GM23338 (cell line): ENCODE measurements at regions not wholly inside any gene's neighbourhood (a gene's known extent, or its start where the extent isn't known, plus 50 kb on each side); places are given as distances from the start of the nearest gene placed in this dataset.

Experiments used
- ATAC-seq: fragments of 200-7000 bp; cut with Tn5 transposase; 3 replicates; pipeline ENCODE4 v1.9.1; 2020
- DNase-seq: peaks from one replicate; pipeline ENCODE4 v3.0.0-alpha.2; 2015; ENCODE audit warnings: low spot score
- H2AFZ ChIP-seq: fragments of 200-600 bp; sonication (generic); 2 replicates; pipeline ENCODE4 v1.8.0; 2016; ENCODE audit warnings: antibody characterized with exemption, mild to moderate bottlenecking, moderate library complexity
- H3F3A ChIP-seq: fragments of 200-600 bp; sonication (generic); replicated peaks from 2 replicates; pipeline ENCODE4 v1.8.0; 2017; ENCODE audit warnings: antibody characterized with exemption, mixed run types, low read depth
- H3K27ac ChIP-seq: fragments of 200-600 bp; sonication (generic); 2 replicates; pipeline ENCODE4 v1.6.1; 2016; ENCODE audit warnings: low read depth
- H3K27me3 ChIP-seq: fragments of 200-600 bp; sonication (generic); 2 replicates; pipeline ENCODE4 v1.8.0; 2016; ENCODE audit warnings: mild to moderate bottlenecking, mixed run types, moderate library complexity; ENCODE audit not compliant: insufficient read depth
- H3K36me3 ChIP-seq: fragments of 200-600 bp; sonication (generic); 2 replicates; pipeline ENCODE4 v1.8.0; 2016; ENCODE audit warnings: mild to moderate bottlenecking; ENCODE audit not compliant: insufficient read depth
- H3K4me1 ChIP-seq: fragments of 200-600 bp; sonication (generic); 2 replicates; pipeline ENCODE4 v1.8.0; 2016; ENCODE audit warnings: mild to moderate bottlenecking, moderate library complexity; ENCODE audit not compliant: insufficient read depth
- H3K4me2 ChIP-seq: fragments of 200-600 bp; sonication (generic); 2 replicates; pipeline ENCODE4 v1.7.1; 2017; ENCODE audit warnings: mixed run types
- H3K4me3 ChIP-seq: fragments of 200-600 bp; sonication (generic); 2 replicates; pipeline ENCODE4 v1.6.1; 2016; ENCODE audit warnings: mixed run types
- H3K79me2 ChIP-seq: fragments of 200-600 bp; sonication (generic); replicated peaks from 2 replicates; pipeline ENCODE4 v1.8.0; 2017; ENCODE audit warnings: mild to moderate bottlenecking; ENCODE audit not compliant: insufficient read depth
- H3K9me2 ChIP-seq: fragments of 200-600 bp; sonication (generic); 2 replicates; pipeline ENCODE4 v1.8.0; 2017; ENCODE audit not compliant: insufficient read depth
- H4K20me1 ChIP-seq: fragments of 200-600 bp; sonication (generic); replicated peaks from 2 replicates; pipeline ENCODE4 v1.8.0; 2017; ENCODE audit warnings: mild to moderate bottlenecking; ENCODE audit not compliant: insufficient read depth
- H3K27ac Mint-ChIP-seq: 2 replicates; pipeline ENCODE4 v1.8.0; 2020; ENCODE audit warnings: inconsistent platforms, mild to moderate bottlenecking, moderate library complexity, mixed read lengths
- H3K27me3 Mint-ChIP-seq: 3 replicates; pipeline ENCODE4 v1.8.0; 2022; ENCODE audit warnings: low read depth, mild to moderate bottlenecking, moderate library complexity, mixed read lengths, inconsistent platforms; ENCODE audit not compliant: insufficient read depth, poor library complexity
- H3K36me3 Mint-ChIP-seq: 3 replicates; pipeline ENCODE4 v1.8.0; 2021; ENCODE audit warnings: low read depth, mild to moderate bottlenecking, inconsistent platforms, moderate library complexity, mixed read lengths
- H3K4me1 Mint-ChIP-seq: 3 replicates; pipeline ENCODE4 v1.8.0; 2020; ENCODE audit warnings: mild to moderate bottlenecking, inconsistent platforms, mixed read lengths
- H3K4me3 Mint-ChIP-seq: 3 replicates; pipeline ENCODE4 v1.8.0; 2021; ENCODE audit warnings: moderate library complexity, mild to moderate bottlenecking, inconsistent platforms, mixed read lengths
- H3K9me3 Mint-ChIP-seq: 3 replicates; pipeline ENCODE4 v1.8.0; 2020; ENCODE audit warnings: moderate library complexity, mild to moderate bottlenecking, inconsistent platforms, mixed read lengths
- CREB1 ChIP-seq: fragments of 250-450 bp; sonication (Bioruptor Pico); IDR thresholded peaks from 2 replicates; pipeline ENCODE4 v1.5.0; 2020; ENCODE audit warnings: low read depth, mild to moderate bottlenecking, moderate library complexity
- EZH2phosphoT487 ChIP-seq: fragments of 200-600 bp; sonication (generic); IDR thresholded peaks from one replicate; pipeline ENCODE4 v1.8.1; 2018; ENCODE audit warnings: antibody characterized with exemption; ENCODE audit not compliant: unreplicated experiment
- JUNB ChIP-seq: IDR thresholded peaks from one replicate; pipeline ENCODE4 v1.6.1; 2016; ENCODE audit warnings: antibody characterized with exemption; ENCODE audit not compliant: unreplicated experiment
- NANOG ChIP-seq: IDR thresholded peaks from 2 replicates; pipeline ENCODE4 v1.6.1; 2016; ENCODE audit warnings: antibody characterized with exemption, borderline replicate concordance
- STAT1 ChIP-seq: IDR thresholded peaks from one replicate; pipeline ENCODE4 v1.6.1; 2016; ENCODE audit warnings: antibody characterized with exemption; ENCODE audit not compliant: unreplicated experiment
- ZNF114 ChIP-seq: fragments of 250-450 bp; sonication (Bioruptor Pico); IDR thresholded peaks from 2 replicates; pipeline ENCODE4 v1.5.0; 2020; ENCODE audit warnings: mild to moderate bottlenecking, moderate library complexity
- ZNF331 ChIP-seq: fragments of 250-450 bp; sonication (Bioruptor Pico); IDR thresholded peaks from 2 replicates; pipeline ENCODE4 v1.5.0; 2020; ENCODE audit warnings: low read depth, mild to moderate bottlenecking, moderate library complexity
- TF ChIP-seq, protein P1 (sequence below): IDR thresholded peaks from 2 replicates; pipeline ENCODE4 v1.6.1; 2016; ENCODE audit warnings: antibody characterized with exemption
- TF ChIP-seq, protein P2 (sequence below): fragments of 250-450 bp; sonication (Bioruptor Pico); IDR thresholded peaks from 2 replicates; pipeline ENCODE4 v1.5.0; 2020; ENCODE audit warnings: mild to moderate bottlenecking, moderate library complexity

DNA sequence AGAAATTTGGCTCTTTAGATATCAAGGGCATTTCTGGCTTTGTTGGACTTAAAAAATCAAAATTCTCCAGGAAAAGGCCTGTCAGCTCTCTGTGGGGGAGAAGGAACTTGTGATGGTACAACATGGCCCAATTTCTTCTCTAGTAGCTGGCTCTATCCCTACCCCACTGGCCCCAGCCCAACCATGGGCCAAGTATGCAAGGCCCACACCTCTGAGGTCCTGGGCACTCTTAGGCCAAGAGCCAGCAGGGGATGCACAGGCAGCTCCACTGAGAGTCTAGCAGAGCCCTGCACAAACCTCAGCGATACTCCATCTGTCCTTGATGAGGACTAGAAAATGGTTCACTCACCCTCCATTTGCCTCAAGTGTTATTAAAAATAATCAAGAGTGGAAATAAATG, 261.2 kb downstream of the C7orf25 start:
- no peak overlapping the region for H3K4me3 Mint-ChIP-seq
- Histone ChIP-seq H3K4me2 (no peak overlapping the region), H3K4me3 (no peak overlapping the region), H3K9me2 (no peaks in the 10 kb centered on the region), H3K36me3 (no peaks in the 10 kb centered on the region), H4K20me1 (no peaks in the 10 kb centered on the region), H3K4me1 (peaks cover 2% of the 10 kb centered on the region; the same call in 1 of the 2 replicates), H3K27ac (no peak overlapping the region), H2AFZ (no peak overlapping the region), H3K79me2 (no peaks in the 10 kb centered on the region), H3K27me3 (no peaks in the 10 kb centered on the region), H3F3A (no peaks in the 10 kb centered on the region)
- H3K36me3 Mint-ChIP-seq = no peaks in the 10 kb centered on the region; the same call in 2 of the 3 replicates
- no peak overlapping the region for H3K27ac Mint-ChIP-seq
- no peaks in the 10 kb centered on the region for H3K27me3 Mint-ChIP-seq
- ATAC-seq (no peak), DNase-seq (no peak)
- H3K9me3 Mint-ChIP-seq = peaks cover 7% of the 10 kb centered on the region; the same call in 2 of the 3 replicates
- no peak for TF ChIP-seq EZH2phosphoT487
- no peaks in the 10 kb centered on the region; the same call in 2 of the 3 replicates for H3K4me1 Mint-ChIP-seq

DNA sequence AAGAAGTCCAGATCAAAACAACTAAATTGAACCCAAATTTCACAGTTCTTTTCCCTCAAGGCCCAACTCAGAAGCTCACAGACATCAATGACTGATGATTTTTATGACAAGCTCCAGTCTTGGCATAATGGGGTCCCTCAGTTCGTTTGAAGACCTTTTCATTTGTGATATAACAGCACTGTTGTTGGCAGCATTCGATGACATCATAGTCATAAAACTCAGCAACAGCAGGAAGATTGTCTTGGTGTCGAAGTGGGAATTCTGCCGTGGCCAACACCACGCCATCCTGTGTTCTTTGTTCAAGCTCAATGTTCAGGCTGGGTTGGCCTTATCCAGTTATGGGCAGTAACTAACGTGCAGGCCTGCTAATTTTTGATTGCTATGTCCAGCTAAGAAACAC, 261.7 kb downstream of the C7orf25 start:
- Histone ChIP-seq H2AFZ (no peak overlapping the region), H3K27me3 (no peaks in the 10 kb centered on the region), H4K20me1 (no peaks in the 10 kb centered on the region), H3K79me2 (no peaks in the 10 kb centered on the region), H3K9me2 (no peaks in the 10 kb centered on the region), H3F3A (no peaks in the 10 kb centered on the region), H3K4me3 (no peak overlapping the region), H3K4me2 (no peak overlapping the region), H3K36me3 (no peaks in the 10 kb centered on the region), H3K27ac (no peak overlapping the region), H3K4me1 (peaks cover 2% of the 10 kb centered on the region; the same call in 1 of the 2 replicates)
- H3K36me3 Mint-ChIP-seq = no peaks in the 10 kb centered on the region; the same call in 2 of the 3 replicates
- H3K9me3 Mint-ChIP-seq = peaks cover 5% of the 10 kb centered on the region; the same call in 2 of the 3 replicates
- H3K4me3 Mint-ChIP-seq = no peak overlapping the region
- no peak overlapping the region for H3K27ac Mint-ChIP-seq
- no peaks in the 10 kb centered on the region for H3K27me3 Mint-ChIP-seq
- DNase-seq (no peak), ATAC-seq (no peak)
- TF ChIP-seq JUNB (no peak), STAT1 (no peak), ZNF331 (no peak), EZH2phosphoT487 (no peak), CREB1 (no peak), ZNF114 (CRISPR knock-in tag) (no peak), NANOG (no peak)
- TF ChIP-seq, protein P1, sequence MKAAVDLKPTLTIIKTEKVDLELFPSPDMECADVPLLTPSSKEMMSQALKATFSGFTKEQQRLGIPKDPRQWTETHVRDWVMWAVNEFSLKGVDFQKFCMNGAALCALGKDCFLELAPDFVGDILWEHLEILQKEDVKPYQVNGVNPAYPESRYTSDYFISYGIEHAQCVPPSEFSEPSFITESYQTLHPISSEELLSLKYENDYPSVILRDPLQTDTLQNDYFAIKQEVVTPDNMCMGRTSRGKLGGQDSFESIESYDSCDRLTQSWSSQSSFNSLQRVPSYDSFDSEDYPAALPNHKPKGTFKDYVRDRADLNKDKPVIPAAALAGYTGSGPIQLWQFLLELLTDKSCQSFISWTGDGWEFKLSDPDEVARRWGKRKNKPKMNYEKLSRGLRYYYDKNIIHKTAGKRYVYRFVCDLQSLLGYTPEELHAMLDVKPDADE = no peak
- TF ChIP-seq, protein P2, sequence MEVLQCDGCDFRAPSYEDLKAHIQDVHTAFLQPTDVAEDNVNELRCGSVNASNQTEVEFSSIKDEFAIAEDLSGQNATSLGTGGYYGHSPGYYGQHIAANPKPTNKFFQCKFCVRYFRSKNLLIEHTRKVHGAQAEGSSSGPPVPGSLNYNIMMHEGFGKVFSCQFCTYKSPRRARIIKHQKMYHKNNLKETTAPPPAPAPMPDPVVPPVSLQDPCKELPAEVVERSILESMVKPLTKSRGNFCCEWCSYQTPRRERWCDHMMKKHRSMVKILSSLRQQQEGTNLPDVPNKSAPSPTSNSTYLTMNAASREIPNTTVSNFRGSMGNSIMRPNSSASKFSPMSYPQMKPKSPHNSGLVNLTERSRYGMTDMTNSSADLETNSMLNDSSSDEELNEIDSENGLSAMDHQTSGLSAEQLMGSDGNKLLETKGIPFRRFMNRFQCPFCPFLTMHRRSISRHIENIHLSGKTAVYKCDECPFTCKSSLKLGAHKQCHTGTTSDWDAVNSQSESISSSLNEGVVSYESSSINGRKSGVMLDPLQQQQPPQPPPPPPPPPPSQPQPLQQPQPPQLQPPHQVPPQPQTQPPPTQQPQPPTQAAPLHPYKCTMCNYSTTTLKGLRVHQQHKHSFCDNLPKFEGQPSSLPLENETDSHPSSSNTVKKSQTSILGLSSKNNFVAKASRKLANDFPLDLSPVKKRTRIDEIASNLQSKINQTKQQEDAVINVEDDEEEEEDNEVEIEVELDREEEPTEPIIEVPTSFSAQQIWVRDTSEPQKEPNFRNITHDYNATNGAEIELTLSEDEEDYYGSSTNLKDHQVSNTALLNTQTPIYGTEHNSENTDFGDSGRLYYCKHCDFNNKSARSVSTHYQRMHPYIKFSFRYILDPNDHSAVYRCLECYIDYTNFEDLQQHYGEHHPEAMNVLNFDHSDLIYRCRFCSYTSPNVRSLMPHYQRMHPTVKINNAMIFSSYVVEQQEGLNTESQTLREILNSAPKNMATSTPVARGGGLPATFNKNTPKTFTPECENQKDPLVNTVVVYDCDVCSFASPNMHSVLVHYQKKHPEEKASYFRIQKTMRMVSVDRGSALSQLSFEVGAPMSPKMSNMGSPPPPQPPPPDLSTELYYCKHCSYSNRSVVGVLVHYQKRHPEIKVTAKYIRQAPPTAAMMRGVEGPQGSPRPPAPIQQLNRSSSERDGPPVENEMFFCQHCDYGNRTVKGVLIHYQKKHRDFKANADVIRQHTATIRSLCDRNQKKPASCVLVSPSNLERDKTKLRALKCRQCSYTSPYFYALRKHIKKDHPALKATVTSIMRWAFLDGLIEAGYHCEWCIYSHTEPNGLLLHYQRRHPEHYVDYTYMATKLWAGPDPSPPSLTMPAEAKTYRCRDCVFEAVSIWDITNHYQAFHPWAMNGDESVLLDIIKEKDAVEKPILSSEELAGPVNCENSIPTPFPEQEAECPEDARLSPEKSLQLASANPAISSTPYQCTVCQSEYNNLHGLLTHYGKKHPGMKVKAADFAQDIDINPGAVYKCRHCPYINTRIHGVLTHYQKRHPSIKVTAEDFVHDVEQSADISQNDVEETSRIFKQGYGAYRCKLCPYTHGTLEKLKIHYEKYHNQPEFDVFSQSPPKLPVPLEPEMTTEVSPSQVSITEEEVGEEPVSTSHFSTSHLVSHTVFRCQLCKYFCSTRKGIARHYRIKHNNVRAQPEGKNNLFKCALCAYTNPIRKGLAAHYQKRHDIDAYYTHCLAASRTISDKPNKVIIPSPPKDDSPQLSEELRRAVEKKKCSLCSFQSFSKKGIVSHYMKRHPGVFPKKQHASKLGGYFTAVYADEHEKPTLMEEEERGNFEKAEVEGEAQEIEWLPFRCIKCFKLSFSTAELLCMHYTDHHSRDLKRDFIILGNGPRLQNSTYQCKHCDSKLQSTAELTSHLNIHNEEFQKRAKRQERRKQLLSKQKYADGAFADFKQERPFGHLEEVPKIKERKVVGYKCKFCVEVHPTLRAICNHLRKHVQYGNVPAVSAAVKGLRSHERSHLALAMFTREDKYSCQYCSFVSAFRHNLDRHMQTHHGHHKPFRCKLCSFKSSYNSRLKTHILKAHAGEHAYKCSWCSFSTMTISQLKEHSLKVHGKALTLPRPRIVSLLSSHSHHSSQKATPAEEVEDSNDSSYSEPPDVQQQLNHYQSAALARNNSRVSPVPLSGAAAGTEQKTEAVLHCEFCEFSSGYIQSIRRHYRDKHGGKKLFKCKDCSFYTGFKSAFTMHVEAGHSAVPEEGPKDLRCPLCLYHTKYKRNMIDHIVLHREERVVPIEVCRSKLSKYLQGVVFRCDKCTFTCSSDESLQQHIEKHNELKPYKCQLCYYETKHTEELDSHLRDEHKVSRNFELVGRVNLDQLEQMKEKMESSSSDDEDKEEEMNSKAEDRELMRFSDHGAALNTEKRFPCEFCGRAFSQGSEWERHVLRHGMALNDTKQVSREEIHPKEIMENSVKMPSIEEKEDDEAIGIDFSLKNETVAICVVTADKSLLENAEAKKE (CRISPR knock-in tag) = no peak
- H3K4me1 Mint-ChIP-seq = no peaks in the 10 kb centered on the region; the same call in 1 of the 3 replicates
